ENCODE measurements at regions not wholly inside any gene's neighbourhood (a gene's known extent, or its start where the extent isn't known, plus 50 kb on each side); places are given as distances from the start of the nearest gene placed in this dataset.
"Not testable (repeated sequence)": the region's sequence is repeated elsewhere in the genome, so short reads cannot be mapped to it uniquely, and the experiment has no call there.

GRCh38 chr1:228824366-228824765 is 89.1 kb downstream of the RHOU start:
- DNase-seq (ENCODE audit: low read depth in 2 of 2): no peak

DNA sequence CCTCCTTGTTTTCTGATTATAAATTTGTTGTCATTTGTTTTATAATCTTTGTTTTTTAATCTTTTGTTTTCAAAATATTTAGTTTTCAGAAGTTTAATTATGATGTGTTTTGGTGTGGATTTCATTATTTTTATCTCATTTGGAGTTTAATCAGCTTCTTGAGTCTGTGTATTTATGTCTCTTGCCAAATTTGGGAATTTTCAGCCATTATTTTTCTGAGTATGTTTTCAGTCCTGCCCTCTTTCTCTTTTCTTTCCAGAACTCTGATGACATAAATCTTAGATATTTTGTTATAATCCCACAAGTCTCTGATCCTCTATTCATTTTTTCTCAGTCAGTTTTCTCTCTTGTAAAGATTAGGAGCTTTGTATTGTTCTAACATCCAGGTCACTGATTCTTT is 89.8 kb downstream of the RHOU start:
- DNase-seq (ENCODE audit: low read depth in 2 of 2): no peak

- no peak for DNase-seq (ENCODE audit: low read depth in 2 of 2)
These were observed 90.7 kb downstream of the RHOU start for GRCh38 chr1:228825840-228826484.

GRCh38 chr1:228827019-228827418 is 91.7 kb downstream of the RHOU start:
- no peak for DNase-seq (ENCODE audit: low read depth in 2 of 2)

GRCh38 chr1:228828151-228828550 is 92.9 kb downstream of the RHOU start:
- DNase-seq (ENCODE audit: low read depth in 2 of 2): no peak

- DNase-seq (ENCODE audit: low read depth in 2 of 2): no peak
These were observed 95.1 kb downstream of the RHOU start for GRCh38 chr1:228830185-228830953.

DNA sequence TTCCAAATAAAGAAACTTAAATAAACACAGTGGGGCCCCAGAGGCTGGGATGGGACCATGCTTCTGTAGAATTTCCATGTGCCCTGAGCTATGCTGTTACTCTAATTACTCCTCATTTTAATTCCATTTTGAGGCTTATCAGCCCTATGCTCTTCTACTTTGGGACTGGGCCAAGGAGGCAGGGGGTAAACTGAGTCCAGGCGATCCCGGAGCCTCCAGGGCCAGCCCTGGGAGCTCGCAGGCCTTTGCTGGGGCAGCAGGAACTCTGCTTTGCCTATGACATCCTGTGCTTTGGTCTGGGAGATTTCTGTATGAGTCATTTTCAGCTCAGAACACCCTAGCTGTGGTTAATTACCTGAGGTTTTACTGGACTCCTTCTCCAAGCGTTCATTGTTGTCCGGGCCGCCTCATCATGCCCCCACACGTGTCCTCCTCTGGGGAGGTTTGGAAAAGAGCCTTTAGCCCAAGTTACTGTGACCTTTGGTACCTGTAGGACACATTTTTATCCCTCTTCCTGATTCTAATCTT is 95.7 kb downstream of the RHOU start:
- DNase-seq (ENCODE audit: low read depth in 2 of 2): no peak

GRCh38 chr1:228833911-228834688 is 98.8 kb downstream of the RHOU start:
- no peak for DNase-seq (ENCODE audit: low read depth in 2 of 2)

DNA sequence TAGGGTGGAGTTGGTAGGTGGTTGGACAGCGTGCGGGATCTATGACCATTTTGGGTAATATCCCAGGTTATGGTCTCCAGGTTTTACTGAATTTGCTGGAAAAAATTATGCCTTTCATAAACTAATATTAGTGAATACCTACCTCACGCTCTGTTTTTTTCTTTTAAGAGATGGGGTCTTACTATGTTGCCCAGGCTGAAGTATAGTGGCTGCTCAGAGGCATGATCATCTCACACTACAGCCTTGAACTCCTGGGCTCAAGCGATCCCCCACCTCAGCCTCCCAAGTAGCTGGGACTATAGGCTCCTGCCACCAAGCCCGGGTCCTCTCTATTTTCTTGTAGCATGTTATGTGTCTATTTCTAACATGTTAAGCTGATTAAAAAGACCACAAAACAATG is 100.2 kb downstream of the RHOU start:
- DNase-seq (ENCODE audit: low read depth in 2 of 2): no peak

DNA sequence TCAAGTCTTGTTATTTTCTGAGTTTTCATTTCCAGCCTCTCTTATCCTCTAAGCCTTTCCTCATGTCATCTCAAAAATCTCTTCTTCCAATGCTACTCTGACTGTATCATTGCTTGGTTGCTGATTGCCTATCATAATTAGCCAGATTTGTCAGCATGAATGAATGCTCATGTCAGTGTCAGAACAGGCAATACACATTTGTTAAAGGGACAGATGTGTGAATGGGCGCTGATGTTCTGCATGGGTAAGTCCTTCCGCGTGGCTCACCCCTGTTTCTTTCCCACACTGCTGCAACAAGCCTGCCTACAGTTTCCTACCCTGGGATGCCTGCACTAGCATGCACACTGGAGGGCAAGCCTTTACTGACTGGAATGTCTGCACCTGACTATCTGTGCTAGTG is 100.6 kb downstream of the RHOU start:
- no peak for DNase-seq (ENCODE audit: low read depth in 2 of 2)

DNA sequence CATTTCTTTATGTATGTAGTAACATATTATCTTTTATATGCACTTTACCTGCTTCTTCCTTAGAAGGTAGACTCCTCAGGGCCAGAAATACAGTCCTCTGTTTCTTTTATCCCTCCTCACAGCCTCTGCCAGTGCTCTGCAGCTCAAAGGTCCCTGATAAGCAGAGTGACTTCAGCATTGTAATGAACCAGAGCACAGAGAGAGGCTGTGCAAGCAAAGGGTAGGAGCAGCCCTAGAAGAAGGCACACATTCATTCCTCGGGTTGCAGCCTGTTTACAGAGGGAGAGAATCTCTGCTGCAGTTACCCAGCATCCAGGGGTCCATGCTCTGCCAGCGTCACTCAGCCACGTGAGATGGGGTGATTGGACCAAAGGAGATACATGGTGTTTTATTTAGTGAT is 101.1 kb downstream of the RHOU start:
- no peak for DNase-seq (ENCODE audit: low read depth in 2 of 2)

DNA sequence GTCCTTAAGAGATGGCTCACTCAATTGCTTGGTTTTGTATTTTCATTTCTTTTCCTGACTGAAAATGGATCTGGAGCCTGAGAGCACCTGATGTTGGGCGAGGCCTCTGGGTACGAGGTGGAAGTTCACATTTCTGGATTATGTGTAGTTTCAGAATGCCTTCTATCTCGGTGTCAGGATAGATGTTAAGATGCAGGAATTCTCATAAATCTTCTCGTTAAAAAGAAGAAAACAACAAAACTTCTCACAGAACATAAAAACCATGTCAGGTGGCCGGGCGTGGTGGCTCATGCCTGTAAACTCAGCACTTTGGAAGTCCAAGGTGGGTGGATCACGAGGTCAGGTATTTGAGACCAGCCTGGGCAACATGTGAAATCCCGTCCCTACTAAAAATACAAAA is 101.8 kb downstream of the RHOU start:
- no peak for DNase-seq (ENCODE audit: low read depth in 2 of 2)

- no peak for DNase-seq (ENCODE audit: low read depth in 2 of 2)
These were observed 102.8 kb downstream of the RHOU start for GRCh38 chr1:228837817-228838716.

GRCh38 chr1:228838717-228839500 is 103.6 kb downstream of the RHOU start:
- no peak for DNase-seq (ENCODE audit: low read depth in 2 of 2)

GRCh38 chr1:228839656-228840055 is 104.4 kb downstream of the RHOU start:
- DNase-seq (ENCODE audit: low read depth in 2 of 2): no peak

GRCh38 chr1:228841632-228842031 is 106.4 kb downstream of the RHOU start:
- DNase-seq (ENCODE audit: low read depth in 2 of 2): no peak

DNA sequence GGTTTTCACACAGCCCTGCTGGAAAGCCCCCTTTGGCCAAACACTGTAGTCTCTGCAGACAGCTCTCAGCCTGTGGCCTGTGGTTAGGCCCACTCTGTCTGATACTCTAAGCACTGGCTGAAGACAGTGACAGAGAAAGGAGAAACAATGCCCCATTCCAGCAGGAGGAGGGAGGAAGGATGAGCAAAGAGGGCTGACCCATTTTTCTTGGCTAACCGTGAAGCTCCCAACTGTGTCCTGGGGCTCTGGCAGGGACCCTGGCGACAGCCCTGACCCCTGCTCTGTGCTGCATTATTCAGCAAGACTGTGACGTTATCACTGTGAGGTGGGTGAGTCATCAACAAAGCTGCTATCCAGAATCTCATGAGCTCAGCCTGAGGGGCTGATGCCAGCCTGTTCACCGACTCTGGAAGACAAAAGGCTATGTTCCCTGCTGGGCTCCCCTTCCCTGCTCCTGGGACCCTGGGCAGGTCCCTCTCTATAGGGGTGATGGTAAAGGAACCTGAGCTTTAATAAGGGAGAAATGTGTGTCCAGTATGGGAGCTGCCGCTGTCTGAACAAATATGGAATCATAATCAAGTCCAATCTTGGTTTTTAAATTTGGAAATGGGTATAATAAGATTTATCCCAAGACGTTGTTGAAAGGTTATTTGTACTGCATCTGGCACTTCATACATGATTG is 107.0 kb downstream of the RHOU start:
- DNase-seq (ENCODE audit: low read depth in 2 of 2): no peak

DNA sequence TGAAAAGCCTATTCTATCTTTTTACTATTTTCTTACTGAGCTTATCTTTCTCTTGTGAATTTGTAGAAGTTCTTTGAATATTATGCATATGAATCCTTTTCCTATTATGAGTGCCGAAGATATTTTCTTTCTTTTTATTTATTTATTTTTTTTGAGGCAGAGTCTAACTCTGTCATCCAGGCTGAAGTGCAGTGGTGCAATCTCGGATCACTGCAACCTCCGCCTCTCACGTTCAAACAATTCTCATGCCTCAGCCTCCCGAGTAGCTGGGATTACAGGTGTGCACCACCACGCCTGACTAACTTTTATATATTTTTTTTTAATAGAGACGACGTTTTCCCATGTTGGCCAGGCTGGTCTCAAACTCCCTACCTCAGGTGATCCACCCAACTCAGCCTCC is 109.8 kb downstream of the RHOU start:
- no peak for DNase-seq (ENCODE audit: low read depth in 2 of 2)

- no peak for DNase-seq (ENCODE audit: low read depth in 2 of 2)
These were observed 111.7 kb downstream of the RHOU start for GRCh38 chr1:228846952-228847351.

- DNase-seq (ENCODE audit: low read depth in 2 of 2): not testable (repeated sequence)
These were observed 112.2 kb downstream of the RHOU start for GRCh38 chr1:228847451-228847850.
